ENCODE measurements at regions not wholly inside any gene's neighbourhood (a gene's known extent, or its start where the extent isn't known, plus 50 kb on each side); places are given as distances from the start of the nearest gene placed in this dataset.

DNA sequence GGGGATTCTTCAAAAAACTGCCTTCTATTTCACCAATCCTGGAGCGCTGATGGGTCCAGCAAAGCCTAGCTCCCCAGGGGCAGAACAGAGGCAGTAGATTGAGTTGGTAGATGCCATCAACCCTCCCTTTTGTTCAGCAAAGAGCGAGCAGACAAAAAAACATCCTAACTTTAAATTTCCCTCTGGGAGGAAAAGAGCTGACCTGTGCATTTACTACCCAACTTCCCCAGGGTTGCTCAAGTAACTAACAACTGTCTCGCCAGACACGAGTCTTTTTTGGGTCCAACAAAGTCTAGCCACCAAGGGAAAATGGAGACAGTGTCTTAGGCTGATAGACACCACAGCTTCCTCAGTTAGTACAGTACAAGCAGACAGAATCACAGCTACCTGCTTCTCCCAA lies 476.3 kb upstream of the GRIA1 start:
- H3K36me3 ChIP-seq (ENCODE audit: control insufficient read depth in 4 of 4, insufficient read depth in 4 of 4, low read length in 4 of 4): no peaks in the 10 kb centered on the region
- H3K4me3 ChIP-seq: no peak overlapping the region
- TF ChIP-seq CTCF (IDR thresholded peaks at IDR 0.05; ENCODE audit: control extremely low read depth, extremely low read depth): no peak
- no peak for DNase-seq
- peaks cover 0 to 5% (median 2%) of the 10 kb centered on the region in 4 donors for H3K9me3 ChIP-seq (ENCODE audit: control insufficient read depth in 4 of 4, insufficient read depth in 3 of 4, low read length in 3 of 4)
- H3K4me1 ChIP-seq (ENCODE audit: control insufficient read depth in 5 of 5, insufficient read depth in 5 of 5, low read length in 5 of 5): no peaks in the 10 kb centered on the region
- H3K9ac ChIP-seq (ENCODE audit: insufficient read depth in 1 of 2, low read length in 2 of 2): no peak overlapping the region
- H3K27me3 ChIP-seq (ENCODE audit: control insufficient read depth in 3 of 3, insufficient read depth in 3 of 3, low read length in 2 of 3): no peaks in the 10 kb centered on the region
- ATAC-seq (ENCODE audit: insufficient read depth, low FRiP score): no peak
- 89 to 95% methylated on average over 4 of the region's 4 CpGs for WGBS, 2 donors
- no peak overlapping the region for H3K27ac ChIP-seq (ENCODE audit: low read depth in 1 of 2, low read length in 1 of 2)

DNA sequence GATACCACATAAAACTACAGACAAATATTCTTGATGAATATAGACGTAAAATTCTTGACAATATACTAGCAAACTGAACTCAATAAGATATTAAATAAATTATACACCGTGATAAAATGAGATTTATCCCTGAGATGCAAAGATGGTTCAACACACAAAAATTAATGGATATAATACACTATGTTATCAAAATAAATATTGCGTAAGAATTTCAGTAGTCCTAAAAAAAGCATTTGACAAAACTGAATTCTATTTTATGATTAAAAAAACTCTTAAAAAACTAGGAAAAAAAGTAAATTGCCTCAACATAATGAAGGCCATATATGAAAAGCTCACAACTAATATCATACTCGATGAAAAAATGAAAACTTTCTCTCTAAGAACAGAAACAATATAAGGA lies 472.3 kb upstream of the GRIA1 start:
- H3K9me3 ChIP-seq (ENCODE audit: control insufficient read depth in 4 of 4, insufficient read depth in 3 of 4, low read length in 3 of 4): peaks cover 0 to 13% (median 4%) of the 10 kb centered on the region in 4 donors
- H3K4me3 ChIP-seq: no peak overlapping the region
- DNase-seq (no peak), ATAC-seq (ENCODE audit: insufficient read depth, low FRiP score) (no peak)
- H3K4me1 ChIP-seq (ENCODE audit: control insufficient read depth in 5 of 5, insufficient read depth in 5 of 5, low read length in 5 of 5): no peaks in the 10 kb centered on the region
- no peak overlapping the region for H3K9ac ChIP-seq (ENCODE audit: insufficient read depth in 1 of 2, low read length in 2 of 2)
- H3K27ac ChIP-seq (ENCODE audit: low read depth in 1 of 2, low read length in 1 of 2): no peak overlapping the region
- H3K36me3 ChIP-seq (ENCODE audit: control insufficient read depth in 4 of 4, insufficient read depth in 4 of 4, low read length in 4 of 4): no peaks in the 10 kb centered on the region
- no peaks in the 10 kb centered on the region for H3K27me3 ChIP-seq (ENCODE audit: control insufficient read depth in 3 of 3, insufficient read depth in 3 of 3, low read length in 2 of 3)
- 89 to 90% methylated on average over 4 of the region's 4 CpGs for WGBS, 2 donors
- TF ChIP-seq CTCF (IDR thresholded peaks at IDR 0.05; ENCODE audit: control extremely low read depth, extremely low read depth): no peak

DNA sequence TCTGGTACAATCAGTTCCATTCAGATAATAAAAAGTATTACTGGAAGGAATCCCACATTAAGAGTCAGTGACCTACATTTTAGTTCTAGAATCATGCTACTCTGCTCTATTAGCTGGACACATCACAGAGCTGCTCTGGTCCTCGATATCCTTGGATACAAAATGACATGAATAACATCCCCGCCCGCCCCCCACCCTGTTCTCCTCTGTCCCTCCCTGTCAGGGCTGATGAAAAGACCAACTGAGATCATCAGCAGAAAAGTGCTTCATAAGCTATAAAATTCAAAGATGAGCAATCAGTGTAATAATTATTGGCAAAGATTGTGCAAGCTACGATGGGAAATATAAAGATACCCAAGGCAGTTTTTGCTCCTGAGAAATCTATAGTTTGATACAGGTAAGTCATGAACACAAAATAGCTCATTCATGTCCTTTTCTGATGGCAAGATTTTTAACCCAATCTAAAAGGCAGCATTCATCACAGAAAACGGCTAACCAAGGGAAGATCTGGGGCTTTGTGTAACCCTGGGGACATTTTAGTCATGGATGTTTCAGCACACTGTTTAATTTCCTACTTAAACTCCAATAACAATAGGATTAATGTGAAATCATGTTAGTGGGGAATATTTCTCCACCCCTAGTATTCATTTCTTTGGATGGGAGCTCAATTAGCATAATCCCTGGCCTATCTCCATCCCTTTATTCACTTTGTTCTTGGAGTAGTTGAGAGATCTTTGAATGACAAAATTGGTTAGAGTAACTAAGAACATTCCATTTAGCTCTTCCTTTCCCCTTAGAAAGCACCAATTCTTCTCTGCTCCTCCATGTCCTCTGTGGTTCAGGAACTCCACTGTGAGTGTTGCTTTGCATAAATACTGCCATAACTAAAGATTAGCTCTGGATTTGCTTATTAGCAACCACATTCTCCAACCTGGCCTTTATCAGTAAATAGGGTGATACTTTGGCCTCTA lies 459.4 kb upstream of the GRIA1 start:
- DNase-seq: no peak
- H3K9ac ChIP-seq (ENCODE audit: insufficient read depth in 1 of 2, low read length in 2 of 2): no peak overlapping the region
- no peaks in the 10 kb centered on the region for H3K9me3 ChIP-seq (ENCODE audit: control insufficient read depth in 4 of 4, insufficient read depth in 3 of 4, low read length in 3 of 4)
- no peak overlapping the region for H3K27ac ChIP-seq (ENCODE audit: low read depth in 1 of 2, low read length in 1 of 2)
- no peaks in the 10 kb centered on the region for H3K27me3 ChIP-seq (ENCODE audit: control insufficient read depth in 3 of 3, insufficient read depth in 3 of 3, low read length in 2 of 3)
- ATAC-seq (ENCODE audit: insufficient read depth, low FRiP score): no peak
- TF ChIP-seq CTCF (IDR thresholded peaks at IDR 0.05; ENCODE audit: control extremely low read depth, extremely low read depth): no peak
- no peaks in the 10 kb centered on the region for H3K36me3 ChIP-seq (ENCODE audit: control insufficient read depth in 4 of 4, insufficient read depth in 4 of 4, low read length in 4 of 4)
- no peak overlapping the region for H3K4me3 ChIP-seq
- WGBS, 2 donors: 84 to 90% methylated on average over 5 of the region's 5 CpGs
- H3K4me1 ChIP-seq (ENCODE audit: control insufficient read depth in 5 of 5, insufficient read depth in 5 of 5, low read length in 5 of 5): no peaks in the 10 kb centered on the region

Measured in lung (tissue), 11 donors.